K562 (cell line): ENCODE measurements at regions not wholly inside any gene's neighbourhood (a gene's known extent, or its start where the extent isn't known, plus 50 kb on each side); places are given as distances from the start of the nearest gene placed in this dataset.

ENCODE experiments used
- ATAC-seq: fragments of 200-7000 bp; cut with Tn5 transposase; 3 replicates; pipeline ENCODE4 v1.9.1; 2020; ENCODE audit warnings: moderate library complexity
- BruUV-seq: library from RNA; stranded (reverse); fragments of 400-500 nt; replicated peaks from 2 replicates; lab custom pipeline; 2021; lab: Mats Ljungman, UMichigan
- CTCF ChIA-PET: fragments of 300-600 bp; formaldehyde crosslinking; extraction: SDS; loops from one replicate; lab custom pipeline; 2021; ENCODE audit warnings: low intra/inter-chr PET ratio; lab: Yijun Ruan, JAX
- POLR2A ChIA-PET: fragments of 300-600, 350-650 bp; sonication (Branson Sonifier 250); formaldehyde crosslinking; extraction: SDS; loops from one replicate; lab custom pipeline; 2021; ENCODE audit warnings: antibody characterized with exemption, inconsistent platforms; lab: Yijun Ruan, JAX
- DNase-seq, 4 experiments: peaks; one replicate each; pipeline versions ENCODE4 v3.0.0 to v3.0.0-alpha.2; 2011 to 2018; ENCODE audit warnings: low spot score in 3 of 4, mixed read lengths in 3 of 4; ENCODE audit errors: extremely low read depth in 1 of 4
- FAIRE-seq: peaks from 2 replicates; lab custom pipeline; 2011; peaks lifted over from hg19 to GRCh38; lab: Jason Lieb, UNC
- H2AFZ ChIP-seq: 2 replicates; pipeline ENCODE4 v1.6.0; 2011; ENCODE audit warnings: low read depth, low read length, control low read depth, inconsistent platforms
- H3K27ac ChIP-seq: fragments of 200-600 bp; 3 replicates; pipeline ENCODE4 v1.8.0; 2011; ENCODE audit warnings: low read depth, mild to moderate bottlenecking, control low read depth, inconsistent platforms, low read length, moderate library complexity, mixed read lengths; ENCODE audit errors: extremely low read depth
- H3K27me3 ChIP-seq, 2 experiments: fragments of 300-600 bp in 1 of 2; 2 replicates in 1 of 2; 3 replicates in 1 of 2; pipeline versions ENCODE4 v1.6.0 to v1.8.0; 2011; ENCODE audit warnings: inconsistent platforms in 2 of 2, low read length in 2 of 2, mild to moderate bottlenecking in 1 of 2, mixed read lengths in 1 of 2, moderate library complexity in 1 of 2; ENCODE audit not compliant: control insufficient read depth in 2 of 2, insufficient read depth in 2 of 2
- H3K36me3 ChIP-seq: fragments of 300-600 bp; 3 replicates; pipeline ENCODE4 v1.8.0; 2011; ENCODE audit warnings: mild to moderate bottlenecking, low read length, inconsistent platforms; ENCODE audit not compliant: control insufficient read depth, insufficient read depth
- H3K4me1 ChIP-seq, 2 experiments: fragments of 200-600 bp in 1 of 2; replicated peaks in 1 of 2; 2 replicates in 1 of 2; 3 replicates in 1 of 2; pipeline versions ENCODE4 v1.5.1 to v1.8.0; 2011; ENCODE audit warnings: inconsistent platforms in 2 of 2, low read length in 2 of 2, mild to moderate bottlenecking in 1 of 2, mixed read lengths in 1 of 2, moderate library complexity in 1 of 2; ENCODE audit not compliant: control insufficient read depth in 2 of 2, insufficient read depth in 2 of 2
- H3K4me2 ChIP-seq: 2 replicates; pipeline ENCODE4 v1.6.1; 2011; ENCODE audit warnings: low read length, control low read depth, inconsistent platforms, mixed read lengths; ENCODE audit not compliant: insufficient read depth
- H3K4me3 ChIP-seq: fragments of 200-600 bp; sonication (generic), shearing (Covaris generic); 2 replicates; pipeline ENCODE4 v1.5.1; 2016; ENCODE audit warnings: control low read depth, inconsistent platforms
- H3K79me2 ChIP-seq: fragments of 200-600 bp; 3 replicates; pipeline ENCODE4 v1.8.0; 2011; ENCODE audit warnings: low read length, inconsistent platforms; ENCODE audit not compliant: control insufficient read depth, insufficient read depth
- H3K9ac ChIP-seq, 2 experiments: 2 replicates each; pipeline versions ENCODE4 v1.6.0 to v1.6.1; 2011; ENCODE audit warnings: low read depth in 2 of 2, low read length in 2 of 2, control low read depth in 1 of 2, inconsistent platforms in 1 of 2, mild to moderate bottlenecking in 1 of 2, mixed read lengths in 1 of 2; ENCODE audit not compliant: insufficient read depth in 1 of 2
- H3K9me1 ChIP-seq: one replicate; pipeline ENCODE4 v1.6.0; 2011; ENCODE audit warnings: inconsistent platforms, mild to moderate bottlenecking, low read length, moderate library complexity; ENCODE audit not compliant: control insufficient read depth, insufficient read depth
- H3K9me3 ChIP-seq: replicated peaks from 2 replicates; pipeline ENCODE4 v1.5.1; 2011; ENCODE audit warnings: low read depth, low read length, inconsistent platforms; ENCODE audit not compliant: control insufficient read depth, insufficient read depth
- H4K20me1 ChIP-seq: replicated peaks from 2 replicates; pipeline ENCODE4 v1.6.1; 2011; ENCODE audit warnings: low read length, inconsistent platforms, mixed read lengths; ENCODE audit not compliant: control insufficient read depth, insufficient read depth
- BRD4 ChIP-seq: fragments of 200-600 bp; sonication (generic); IDR thresholded peaks from 2 replicates; pipeline ENCODE4 v1.6.1; 2017; ENCODE audit warnings: inconsistent platforms
- COPS2 ChIP-seq: fragments of 450-650 bp; conservative IDR thresholded peaks from 2 replicates; pipeline ENCODE4 v1.6.1; 2016; ENCODE audit warnings: mild to moderate bottlenecking, moderate library complexity
- ETS1 ChIP-seq: conservative IDR thresholded peaks from 2 replicates; pipeline ENCODE4 v1.6.1; 2011; ENCODE audit warnings: low read depth, mild to moderate bottlenecking, low read length; ENCODE audit not compliant: control insufficient read depth
- FUS ChIP-seq: fragments of 200-400 bp; formaldehyde crosslinking; optimal IDR thresholded peaks from 2 replicates; pipeline ENCODE3; 2017; ENCODE audit warnings: low read depth, low read length
- LARP7 ChIP-seq: fragments of 450-650 bp; IDR thresholded peaks from 2 replicates; pipeline ENCODE4 v1.6.1; 2016
- PBX2 ChIP-seq, 2 experiments: IDR thresholded peaks in 1 of 2; conservative IDR thresholded peaks in 1 of 2; 2 replicates each; pipeline ENCODE4 v1.6.1; 2016; ENCODE audit warnings: low read depth in 2 of 2, mild to moderate bottlenecking in 1 of 2, missing compliant biosample characterization in 1 of 2, missing genetic modification characterization in 1 of 2, moderate library complexity in 1 of 2
- RAD51 ChIP-seq: fragments of 450-650 bp; IDR thresholded peaks from 2 replicates; pipeline ENCODE4 v1.7.1; 2016; ENCODE audit warnings: low read depth, mild to moderate bottlenecking, borderline replicate concordance
- SMARCC2 ChIP-seq: fragments of 450-650 bp; IDR thresholded peaks from 2 replicates; pipeline ENCODE4 v1.6.1; 2017; ENCODE audit warnings: antibody characterized with exemption, moderate library complexity, mild to moderate bottlenecking, low read depth
- ZFP1 ChIP-seq: fragments of 450-650 bp; formaldehyde crosslinking; IDR thresholded peaks from 2 replicates; pipeline ENCODE4 v1.4.0; 2020; ENCODE audit warnings: mild to moderate bottlenecking, mixed read lengths
- ZFP91 ChIP-seq: sonication (generic); formaldehyde crosslinking; IDR thresholded peaks from 2 replicates; pipeline ENCODE4 v1.8.0; 2022; ENCODE audit warnings: mild to moderate bottlenecking, missing genetic modification reagents
- ZMIZ1 ChIP-seq, 2 experiments: fragments of 150-350 bp in 1 of 2; IDR thresholded peaks; 2 replicates each; pipeline ENCODE4 v1.6.1; 2012 to 2016; ENCODE audit warnings: low read depth in 2 of 2, low read length in 2 of 2, mild to moderate bottlenecking in 1 of 2, moderate library complexity in 1 of 2
- ZNF263 ChIP-seq: sonication (generic); formaldehyde crosslinking; IDR thresholded peaks from 2 replicates; pipeline ENCODE4 v1.8.0; 2022; ENCODE audit warnings: mild to moderate bottlenecking, missing genetic modification reagents, borderline replicate concordance
- ZNF57 ChIP-seq: fragments of 450-650 bp; formaldehyde crosslinking; IDR thresholded peaks from 2 replicates; pipeline ENCODE4 v1.4.0; 2020; ENCODE audit warnings: mild to moderate bottlenecking, moderate library complexity
- ZSCAN29 ChIP-seq: fragments of 450-650 bp; IDR thresholded peaks from 2 replicates; pipeline ENCODE4 v1.6.1; 2017
- WGBS: fragments of 100-300 bp; shearing (Covaris generic); methylation state at CpG from one replicate; pipeline ENCODE4 v1.1.6; 2016; ENCODE audit warnings: low coverage, mixed read lengths; ENCODE audit not compliant: insufficient coverage; ENCODE audit errors: missing lambda C conversion rate; 5-methylcytosine and 5-hydroxymethylcytosine counted together
- in situ Hi-C: fragments of 300-500 bp; cut with MboI; formaldehyde crosslinking; loops from 4 replicates; pipeline ENCODE4 v1.15.0; 2018; ENCODE audit warnings: inconsistent platforms, mixed read lengths
- intact Hi-C: fragments of 100-400 bp; cut with micrococcal nuclease; formaldehyde crosslinking; loops from 2 replicates; pipeline ENCODE4 v1.14.2; 2022

GRCh38 chr16:54477714-54478113 is 191.1 kb upstream of the IRX3 start:
- no peak overlapping the region for H3K4me2 ChIP-seq
- H3K4me1 ChIP-seq, result no peaks in the 10 kb centered on the region
- no peaks in the 10 kb centered on the region for H3K79me2 ChIP-seq
- BruUV-seq, result no TSS peak
- WGBS, result 0% methylated on average over 6 of the region's 6 CpGs
- H4K20me1 ChIP-seq, result no peaks in the 10 kb centered on the region
- TF ChIP-seq BRD4 (no peak), LARP7 (no peak), FUS (no peak), SMARCC2 (no peak), ETS1 (no peak), PBX2 (CRISPR knock-in tag; IDR thresholded peaks at IDR 0.05; ENCODE audit: low read depth) (no peak), PBX2 (tag; conservative IDR thresholded peaks at IDR 0.05; ENCODE audit: low read depth) (no peak), ZMIZ1 (IDR thresholded peaks at IDR 0.05; ENCODE audit: low read depth in 2 of 2, low read length in 2 of 2) (no peak), ZFP1 (no peak), ZSCAN29 (no peak), COPS2 (no peak), ZNF57 (CRISPR knock-in tag) (no peak), RAD51 (no peak), ZFP91 (no peak), ZNF263 (CRISPR knock-in tag) (no peak)
- in situ Hi-C loops (no loop called here), intact Hi-C loops (no loop called here)
- no peak overlapping the region for H3K4me3 ChIP-seq
- H2AFZ ChIP-seq, result no peak overlapping the region
- H3K9me1 ChIP-seq, result peaks cover 3% of the 10 kb centered on the region
- H3K27me3 ChIP-seq, result peaks cover 2 to 10% of the 10 kb centered on the region in 2 experiments; a peak in 2 of 5 replicates
- ATAC-seq (no peak), FAIRE-seq (no peak), DNase-seq (no peak)
- H3K27ac ChIP-seq, result no peak overlapping the region
- no peaks in the 10 kb centered on the region for H3K36me3 ChIP-seq
- H3K9ac ChIP-seq, result no peak overlapping the region
- H3K9me3 ChIP-seq, result no peaks in the 10 kb centered on the region
- ChIA-PET CTCF (no interaction called here), POLR2A (no interaction called here)
